ENCODE measurements at regions not wholly inside any gene's neighbourhood (a gene's known extent, or its start where the extent isn't known, plus 50 kb on each side); places are given as distances from the start of the nearest gene placed in this dataset.

DNA sequence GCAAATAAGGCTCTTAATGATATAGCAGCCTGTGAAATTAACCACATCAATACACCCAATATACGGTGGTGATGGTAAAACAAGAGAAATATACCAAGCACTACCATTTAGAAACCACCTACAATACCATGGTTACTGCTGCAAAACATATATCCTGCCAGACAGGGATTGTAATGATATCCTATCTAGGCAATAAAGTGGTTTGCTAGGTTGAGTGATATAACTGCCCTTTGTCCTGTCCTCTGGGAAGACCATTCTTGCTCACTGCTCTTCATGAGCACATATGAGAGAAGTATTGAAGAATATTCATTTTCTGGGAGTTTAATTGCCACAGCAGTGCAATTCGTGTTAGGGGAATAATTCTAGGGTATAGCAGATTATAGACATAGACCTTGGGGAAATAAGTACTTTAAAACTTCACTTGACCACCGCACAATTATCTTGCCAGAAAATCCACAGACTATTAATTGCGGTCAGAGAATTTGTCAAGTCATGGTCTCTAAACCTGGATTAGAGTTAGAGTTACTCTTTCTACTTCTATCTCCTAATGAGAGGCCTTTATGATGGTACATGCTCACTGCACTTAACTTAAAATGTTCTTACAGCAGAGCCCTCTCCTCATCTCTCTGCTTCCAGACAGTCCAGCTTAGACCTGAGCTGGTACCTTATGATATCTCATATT, 413.0 kb downstream of the ZNF608 start:
- H3K4me3 ChIP-seq (ENCODE audit: low read depth, low read length): no peak overlapping the region
- DNase-seq: no peak
- no peak overlapping the region for H3K27ac ChIP-seq
- H3K36me3 ChIP-seq (replicated peaks): no peaks in the 10 kb centered on the region
- in situ Hi-C loops (cut with HindIII; ENCODE audit: low pct_ligation_motif_present, low sequenced_read_pairs): no loop called here
- TF ChIP-seq, protein P1, sequence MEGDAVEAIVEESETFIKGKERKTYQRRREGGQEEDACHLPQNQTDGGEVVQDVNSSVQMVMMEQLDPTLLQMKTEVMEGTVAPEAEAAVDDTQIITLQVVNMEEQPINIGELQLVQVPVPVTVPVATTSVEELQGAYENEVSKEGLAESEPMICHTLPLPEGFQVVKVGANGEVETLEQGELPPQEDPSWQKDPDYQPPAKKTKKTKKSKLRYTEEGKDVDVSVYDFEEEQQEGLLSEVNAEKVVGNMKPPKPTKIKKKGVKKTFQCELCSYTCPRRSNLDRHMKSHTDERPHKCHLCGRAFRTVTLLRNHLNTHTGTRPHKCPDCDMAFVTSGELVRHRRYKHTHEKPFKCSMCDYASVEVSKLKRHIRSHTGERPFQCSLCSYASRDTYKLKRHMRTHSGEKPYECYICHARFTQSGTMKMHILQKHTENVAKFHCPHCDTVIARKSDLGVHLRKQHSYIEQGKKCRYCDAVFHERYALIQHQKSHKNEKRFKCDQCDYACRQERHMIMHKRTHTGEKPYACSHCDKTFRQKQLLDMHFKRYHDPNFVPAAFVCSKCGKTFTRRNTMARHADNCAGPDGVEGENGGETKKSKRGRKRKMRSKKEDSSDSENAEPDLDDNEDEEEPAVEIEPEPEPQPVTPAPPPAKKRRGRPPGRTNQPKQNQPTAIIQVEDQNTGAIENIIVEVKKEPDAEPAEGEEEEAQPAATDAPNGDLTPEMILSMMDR (IDR thresholded peaks at IDR 0.05; ENCODE audit: low read depth, low read length, missing control alignments): no peak
- no peaks in the 10 kb centered on the region for H3K27me3 ChIP-seq (replicated peaks)

DNA sequence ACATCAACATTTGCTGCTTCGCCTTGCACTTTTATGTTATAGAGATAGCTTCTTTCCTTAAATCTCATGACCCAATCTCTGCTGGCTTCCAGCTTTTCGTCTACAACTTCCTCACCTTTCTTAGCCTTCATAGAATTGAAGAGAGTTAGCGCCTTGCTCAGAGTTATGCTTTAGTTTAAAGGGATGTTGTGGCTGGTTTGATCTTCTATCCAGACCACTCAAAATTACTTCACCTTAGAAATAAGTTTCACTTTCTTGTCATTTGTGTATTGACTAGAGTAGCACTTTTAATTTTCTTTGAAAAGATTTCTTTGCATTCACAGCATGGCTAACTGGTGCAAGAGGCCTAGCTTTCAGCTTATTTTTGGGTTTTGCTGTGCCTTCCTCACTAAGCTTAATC, 414.2 kb downstream of the ZNF608 start:
- TF ChIP-seq, protein P1 (IDR thresholded peaks at IDR 0.05; ENCODE audit: low read depth, low read length, missing control alignments): no peak
- Histone ChIP-seq H3K4me3 (ENCODE audit: low read depth, low read length) (no peak overlapping the region), H3K27ac (no peak overlapping the region), H3K27me3 (replicated peaks) (no peaks in the 10 kb centered on the region), H3K36me3 (replicated peaks) (no peaks in the 10 kb centered on the region)
- in situ Hi-C loops (cut with HindIII; ENCODE audit: low pct_ligation_motif_present, low sequenced_read_pairs): no loop called here
- no peak for DNase-seq

DNA sequence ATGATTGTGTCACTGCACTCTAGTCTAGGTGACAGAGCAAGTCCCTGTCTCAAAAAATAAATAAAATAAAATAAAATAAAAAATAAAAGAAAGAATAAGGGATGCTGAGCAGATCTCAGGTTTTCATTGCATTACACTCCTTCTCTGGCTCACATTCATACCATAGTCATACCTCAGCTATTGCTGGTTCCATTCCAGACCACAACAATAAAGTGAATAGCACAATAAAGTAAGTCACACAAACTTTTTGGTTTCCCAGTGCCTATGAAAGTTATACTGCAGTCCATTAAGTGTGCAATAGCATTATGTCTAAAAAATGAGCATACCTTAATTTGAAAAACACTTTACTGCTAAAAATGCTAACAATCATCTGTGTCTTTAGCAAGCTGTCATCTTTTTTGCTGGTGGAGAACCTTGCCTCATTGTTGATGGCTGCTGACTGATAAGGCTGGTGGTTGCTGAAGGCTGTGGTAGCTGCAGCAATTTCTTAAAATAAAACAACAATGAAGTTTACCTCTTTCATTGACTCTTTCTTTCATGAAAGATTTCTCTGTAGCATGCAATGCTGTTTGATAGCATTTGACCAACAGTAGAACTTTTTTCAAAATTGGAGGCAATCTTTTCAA, 415.7 kb downstream of the ZNF608 start:
- Histone ChIP-seq H3K27me3 (replicated peaks) (no peaks in the 10 kb centered on the region), H3K27ac (no peak overlapping the region), H3K4me3 (ENCODE audit: low read depth, low read length) (no peak overlapping the region), H3K36me3 (replicated peaks) (no peaks in the 10 kb centered on the region)
- DNase-seq: no peak
- TF ChIP-seq, protein P1 (IDR thresholded peaks at IDR 0.05; ENCODE audit: low read depth, low read length, missing control alignments): no peak
- in situ Hi-C loops (cut with HindIII; ENCODE audit: low pct_ligation_motif_present, low sequenced_read_pairs): no loop called here

DNA sequence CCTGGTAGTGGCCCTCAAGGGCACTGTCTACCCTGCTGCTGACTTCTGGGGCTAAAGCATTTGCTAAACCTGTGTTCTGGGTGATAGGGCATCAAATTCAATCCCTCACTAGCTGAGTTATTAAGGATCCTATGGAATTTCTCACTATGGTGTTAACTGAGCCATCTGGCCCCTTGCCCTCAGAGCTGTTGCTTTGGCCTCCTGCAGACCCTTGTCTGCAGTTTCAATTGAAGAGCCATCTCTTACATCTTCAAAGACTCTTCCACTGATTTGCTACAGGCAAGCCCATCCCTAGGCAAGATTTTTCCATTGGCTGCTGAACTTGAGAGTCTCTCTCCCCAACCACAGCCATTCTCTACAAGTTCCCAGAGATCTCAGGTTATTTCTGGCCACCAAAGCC, 418.2 kb downstream of the ZNF608 start:
- in situ Hi-C loops (cut with HindIII; ENCODE audit: low pct_ligation_motif_present, low sequenced_read_pairs): no loop called here

DNA sequence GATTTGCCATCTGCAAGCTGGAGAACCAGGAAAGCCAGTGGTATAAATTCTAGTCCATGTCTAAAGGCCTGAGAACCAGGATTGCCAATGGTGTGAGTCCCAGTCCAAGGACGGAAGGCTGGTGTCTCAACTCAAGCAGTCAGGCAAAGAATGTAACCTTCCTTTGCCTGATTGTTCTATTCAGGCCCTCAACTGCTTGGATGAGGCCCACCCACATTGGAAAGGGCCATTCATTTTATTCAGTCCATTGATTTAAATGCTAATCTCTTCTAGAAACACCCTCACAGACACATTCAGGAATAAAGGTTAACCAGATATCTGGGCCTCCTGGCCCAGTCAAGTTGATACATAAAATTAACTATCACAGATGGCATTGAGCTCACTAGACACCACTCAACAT, 427.8 kb downstream of the ZNF608 start:
- TF ChIP-seq, protein P1 (IDR thresholded peaks at IDR 0.05; ENCODE audit: low read depth, low read length, missing control alignments): no peak
- Histone ChIP-seq H3K27ac (no peak overlapping the region), H3K27me3 (replicated peaks) (no peaks in the 10 kb centered on the region), H3K4me3 (ENCODE audit: low read depth, low read length) (no peak overlapping the region), H3K36me3 (replicated peaks) (no peaks in the 10 kb centered on the region)
- DNase-seq: no peak
- in situ Hi-C loops (cut with HindIII; ENCODE audit: low pct_ligation_motif_present, low sequenced_read_pairs): no loop called here

More for the DNA sequence above, 418.2 kb downstream of the ZNF608 start:
- no peaks in the 10 kb centered on the region for H3K27me3 ChIP-seq (replicated peaks)
- H3K27ac ChIP-seq: no peak overlapping the region
- no peaks in the 10 kb centered on the region for H3K36me3 ChIP-seq (replicated peaks)
- no peak for DNase-seq
- no peak overlapping the region for H3K4me3 ChIP-seq (ENCODE audit: low read depth, low read length)
- TF ChIP-seq, protein P1 (IDR thresholded peaks at IDR 0.05; ENCODE audit: low read depth, low read length, missing control alignments): no peak
